ENCODE measurements at regions not wholly inside any gene's neighbourhood (a gene's known extent, or its start where the extent isn't known, plus 50 kb on each side); places are given as distances from the start of the nearest gene placed in this dataset.

DNA sequence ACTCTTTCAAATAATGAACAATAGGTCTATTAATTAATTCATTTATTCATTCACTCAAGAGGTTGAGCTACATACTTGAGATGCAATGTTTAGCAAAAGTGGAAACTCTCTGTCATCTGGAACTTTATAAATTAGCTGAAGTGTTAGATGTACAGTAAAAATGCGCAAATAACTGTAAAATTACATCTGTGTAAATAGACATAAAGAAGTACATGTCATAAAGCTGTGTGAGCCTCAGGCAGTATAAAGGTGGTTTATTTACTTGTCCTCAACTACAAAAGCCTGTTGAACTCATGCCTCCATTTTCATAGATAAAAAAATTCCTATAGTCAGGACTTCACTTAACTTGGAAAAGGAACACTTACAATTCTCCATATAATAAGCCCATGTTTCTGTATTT is 343.1 kb downstream of the CDH11 start:
- Mint-ChIP-seq H3K36me3 (ENCODE audit: low read depth) (no peaks in the 10 kb centered on the region), H3K4me3 (no peak overlapping the region), H3K4me1 (ENCODE audit: low read depth) (no peaks in the 10 kb centered on the region), H3K9me3 (peaks cover 12% of the 10 kb centered on the region), H3K27me3 (no peaks in the 10 kb centered on the region), H3K27ac (no peak overlapping the region)
- no peak for ATAC-seq (ENCODE audit: poor library complexity)
- Histone ChIP-seq H3K27ac (ENCODE audit: low read depth in 1 of 2, low read length in 2 of 2) (no peak overlapping the region), H3K4me1 (ENCODE audit: insufficient read depth, low read length) (no peaks in the 10 kb centered on the region), H3K36me3 (ENCODE audit: insufficient read depth, low read length) (no peaks in the 10 kb centered on the region), H3K4me3 (ENCODE audit: low read length) (no peak overlapping the region), H3K9me3 (ENCODE audit: control insufficient read depth in 1 of 2, insufficient read depth in 1 of 2, low read length in 2 of 2) (no peaks in the 10 kb centered on the region), H3K27me3 (ENCODE audit: control insufficient read depth in 1 of 2, insufficient read depth in 2 of 2, low read length in 2 of 2) (no peaks in the 10 kb centered on the region)
- ChIA-PET CTCF (no interaction called here), POLR2A (no interaction called here)
- TF ChIP-seq, protein P1, sequence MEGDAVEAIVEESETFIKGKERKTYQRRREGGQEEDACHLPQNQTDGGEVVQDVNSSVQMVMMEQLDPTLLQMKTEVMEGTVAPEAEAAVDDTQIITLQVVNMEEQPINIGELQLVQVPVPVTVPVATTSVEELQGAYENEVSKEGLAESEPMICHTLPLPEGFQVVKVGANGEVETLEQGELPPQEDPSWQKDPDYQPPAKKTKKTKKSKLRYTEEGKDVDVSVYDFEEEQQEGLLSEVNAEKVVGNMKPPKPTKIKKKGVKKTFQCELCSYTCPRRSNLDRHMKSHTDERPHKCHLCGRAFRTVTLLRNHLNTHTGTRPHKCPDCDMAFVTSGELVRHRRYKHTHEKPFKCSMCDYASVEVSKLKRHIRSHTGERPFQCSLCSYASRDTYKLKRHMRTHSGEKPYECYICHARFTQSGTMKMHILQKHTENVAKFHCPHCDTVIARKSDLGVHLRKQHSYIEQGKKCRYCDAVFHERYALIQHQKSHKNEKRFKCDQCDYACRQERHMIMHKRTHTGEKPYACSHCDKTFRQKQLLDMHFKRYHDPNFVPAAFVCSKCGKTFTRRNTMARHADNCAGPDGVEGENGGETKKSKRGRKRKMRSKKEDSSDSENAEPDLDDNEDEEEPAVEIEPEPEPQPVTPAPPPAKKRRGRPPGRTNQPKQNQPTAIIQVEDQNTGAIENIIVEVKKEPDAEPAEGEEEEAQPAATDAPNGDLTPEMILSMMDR (IDR thresholded peaks at IDR 0.05), result no peak
- DNase-seq, result no peak
- intact Hi-C loops (cut with DNase I, micrococcal nuclease), result no loop called here

- ChIA-PET POLR2A (no interaction called here), CTCF (no interaction called here)
- intact Hi-C loops (cut with DNase I, micrococcal nuclease), result no loop called here
- peaks cover 3% of the 10 kb centered on the region for H3K9me3 Mint-ChIP-seq
- no peaks in the 10 kb centered on the region for H3K4me1 ChIP-seq (ENCODE audit: insufficient read depth, low read length)
- no peak overlapping the region for H3K4me3 ChIP-seq (ENCODE audit: low read length)
- no peaks in the 10 kb centered on the region for H3K36me3 ChIP-seq (ENCODE audit: insufficient read depth, low read length)
- no peaks in the 10 kb centered on the region for H3K27me3 ChIP-seq (ENCODE audit: control insufficient read depth in 1 of 2, insufficient read depth in 2 of 2, low read length in 2 of 2)
- peaks cover 0 to 18% of the 10 kb centered on the region in 2 experiments for H3K9me3 ChIP-seq (ENCODE audit: control insufficient read depth in 1 of 2, insufficient read depth in 1 of 2, low read length in 2 of 2)
- DNase-seq, result no peak
- ATAC-seq (ENCODE audit: poor library complexity), result no peak
- H3K27me3 Mint-ChIP-seq, result no peaks in the 10 kb centered on the region
- H3K36me3 Mint-ChIP-seq (ENCODE audit: low read depth), result no peaks in the 10 kb centered on the region
- no peak overlapping the region for H3K4me3 Mint-ChIP-seq
- no peak overlapping the region for H3K27ac Mint-ChIP-seq
- TF ChIP-seq, protein P1 (IDR thresholded peaks at IDR 0.05), result no peak
- no peaks in the 10 kb centered on the region for H3K4me1 Mint-ChIP-seq (ENCODE audit: low read depth)
- H3K27ac ChIP-seq (ENCODE audit: low read depth in 1 of 2, low read length in 2 of 2), result no peak overlapping the region
Measured at GRCh38 chr16:64773638-64774037, 348.2 kb downstream of the CDH11 start.

- Histone ChIP-seq H3K4me1 (ENCODE audit: insufficient read depth, low read length) (no peaks in the 10 kb centered on the region), H3K27me3 (ENCODE audit: control insufficient read depth in 1 of 2, insufficient read depth in 2 of 2, low read length in 2 of 2) (no peaks in the 10 kb centered on the region), H3K4me3 (ENCODE audit: low read length) (no peak overlapping the region), H3K27ac (ENCODE audit: low read depth in 1 of 2, low read length in 2 of 2) (no peak overlapping the region), H3K9me3 (ENCODE audit: control insufficient read depth in 1 of 2, insufficient read depth in 1 of 2, low read length in 2 of 2) (peaks cover 0 to 18% of the 10 kb centered on the region in 2 experiments), H3K36me3 (ENCODE audit: insufficient read depth, low read length) (no peaks in the 10 kb centered on the region)
- TF ChIP-seq, protein P1 (IDR thresholded peaks at IDR 0.05), result no peak
- H3K27me3 Mint-ChIP-seq, result no peaks in the 10 kb centered on the region
- no peak for DNase-seq
- H3K4me1 Mint-ChIP-seq (ENCODE audit: low read depth), result no peaks in the 10 kb centered on the region
- POLR2A ChIA-PET, result no interaction called here
- CTCF ChIA-PET, result no interaction called here
- no peak for ATAC-seq (ENCODE audit: poor library complexity)
- peaks cover 4% of the 10 kb centered on the region for H3K9me3 Mint-ChIP-seq
- H3K4me3 Mint-ChIP-seq, result no peak overlapping the region
- H3K36me3 Mint-ChIP-seq (ENCODE audit: low read depth), result no peaks in the 10 kb centered on the region
- intact Hi-C loops (cut with DNase I, micrococcal nuclease), result no loop called here
- no peak overlapping the region for H3K27ac Mint-ChIP-seq
Measured at GRCh38 chr16:64773184-64773583, 348.7 kb downstream of the CDH11 start.

Measured in CD4-positive, alpha-beta T cell (primary cell).